ENCODE measurements at regions not wholly inside any gene's neighbourhood (a gene's known extent, or its start where the extent isn't known, plus 50 kb on each side); places are given as distances from the start of the nearest gene placed in this dataset.

GRCh38 chr10:65112573-65112972 lies 1591.4 kb downstream of the REEP3 start:
- H3K27me3 Mint-ChIP-seq (ENCODE audit: insufficient read depth, low read depth) = no peaks in the 10 kb centered on the region
- Histone ChIP-seq H3K4me1 (no peaks in the 10 kb centered on the region), H3K4me3 (no peak overlapping the region), H3K27me3 (no peaks in the 10 kb centered on the region), H3K27ac (no peak overlapping the region), H2AFZ (replicated peaks) (peak overlapping the region; percentile 3), H3K36me3 (no peaks in the 10 kb centered on the region), H3K9ac (no peak overlapping the region), H3F3A (ENCODE audit: low read depth) (no peaks in the 10 kb centered on the region), H3K9me3 (ENCODE audit: low read depth) (no peaks in the 10 kb centered on the region), H4K20me1 (ENCODE audit: low read depth) (no peaks in the 10 kb centered on the region), H3K79me2 (ENCODE audit: low read depth) (no peaks in the 10 kb centered on the region), H3K4me2 (no peak overlapping the region)
- no peak overlapping the region for H3K4me3 Mint-ChIP-seq
- TF ChIP-seq EZH2phosphoT487 (IDR thresholded peaks at IDR 0.05) (no peak), EZH2 (IDR thresholded peaks at IDR 0.05) (no peak), CTCF (IDR thresholded peaks at IDR 0.05) (no peak)
- no peak for DNase-seq (ENCODE audit: low spot score)
- H3K9me3 Mint-ChIP-seq = no peaks in the 10 kb centered on the region
- H3K27ac Mint-ChIP-seq = no peak overlapping the region
- no peaks in the 10 kb centered on the region for H3K36me3 Mint-ChIP-seq
- no peaks in the 10 kb centered on the region for H3K4me1 Mint-ChIP-seq

GRCh38 chr10:65123120-65123519 lies 1601.9 kb downstream of the REEP3 start:
- no peaks in the 10 kb centered on the region for H3F3A ChIP-seq (ENCODE audit: low read depth)
- H2AFZ ChIP-seq (replicated peaks) = no peak overlapping the region
- H3K9me3 Mint-ChIP-seq = no peaks in the 10 kb centered on the region
- H3K4me2 ChIP-seq = no peak overlapping the region
- H3K36me3 Mint-ChIP-seq = no peaks in the 10 kb centered on the region
- H3K27me3 ChIP-seq = no peaks in the 10 kb centered on the region
- no peak overlapping the region for H3K4me3 ChIP-seq
- DNase-seq (ENCODE audit: low spot score) = no peak
- no peaks in the 10 kb centered on the region for H3K27me3 Mint-ChIP-seq (ENCODE audit: insufficient read depth, low read depth)
- H3K27ac Mint-ChIP-seq = no peak overlapping the region
- H3K27ac ChIP-seq = no peak overlapping the region
- no peaks in the 10 kb centered on the region for H3K4me1 Mint-ChIP-seq
- no peak for TF ChIP-seq EZH2phosphoT487 (IDR thresholded peaks at IDR 0.05)
- no peak for TF ChIP-seq EZH2 (IDR thresholded peaks at IDR 0.05)
- TF ChIP-seq CTCF (IDR thresholded peaks at IDR 0.05) = no peak
- H3K9me3 ChIP-seq (ENCODE audit: low read depth) = no peaks in the 10 kb centered on the region
- H4K20me1 ChIP-seq (ENCODE audit: low read depth) = no peaks in the 10 kb centered on the region
- H3K79me2 ChIP-seq (ENCODE audit: low read depth) = no peaks in the 10 kb centered on the region
- no peak overlapping the region for H3K9ac ChIP-seq
- no peaks in the 10 kb centered on the region for H3K4me1 ChIP-seq
- H3K4me3 Mint-ChIP-seq = no peak overlapping the region
- no peaks in the 10 kb centered on the region for H3K36me3 ChIP-seq

GRCh38 chr10:65125212-65125611 lies 1604.0 kb downstream of the REEP3 start:
- DNase-seq (ENCODE audit: low spot score) = no peak
- no peak overlapping the region for H2AFZ ChIP-seq (replicated peaks)

GRCh38 chr10:65126288-65126687 lies 1605.1 kb downstream of the REEP3 start:
- Histone ChIP-seq H3K4me3 (no peak overlapping the region), H3K4me1 (no peaks in the 10 kb centered on the region), H3K36me3 (no peaks in the 10 kb centered on the region), H3K27ac (no peak overlapping the region), H3F3A (ENCODE audit: low read depth) (no peaks in the 10 kb centered on the region), H2AFZ (replicated peaks) (no peak overlapping the region), H3K9me3 (ENCODE audit: low read depth) (no peaks in the 10 kb centered on the region), H3K9ac (no peak overlapping the region), H3K79me2 (ENCODE audit: low read depth) (no peaks in the 10 kb centered on the region), H4K20me1 (ENCODE audit: low read depth) (no peaks in the 10 kb centered on the region), H3K4me2 (no peak overlapping the region), H3K27me3 (no peaks in the 10 kb centered on the region)
- TF ChIP-seq EZH2phosphoT487 (IDR thresholded peaks at IDR 0.05) (no peak), EZH2 (IDR thresholded peaks at IDR 0.05) (no peak), CTCF (IDR thresholded peaks at IDR 0.05) (no peak)
- Mint-ChIP-seq H3K4me3 (no peak overlapping the region), H3K36me3 (no peaks in the 10 kb centered on the region), H3K4me1 (no peaks in the 10 kb centered on the region), H3K9me3 (no peaks in the 10 kb centered on the region), H3K27me3 (ENCODE audit: insufficient read depth, low read depth) (no peaks in the 10 kb centered on the region), H3K27ac (no peak overlapping the region)
- DNase-seq (ENCODE audit: low spot score) = no peak

More at GRCh38 chr10:65125212-65125611, 1604.0 kb downstream of the REEP3 start:
- H3K27me3 ChIP-seq = no peaks in the 10 kb centered on the region
- TF ChIP-seq EZH2phosphoT487 (IDR thresholded peaks at IDR 0.05) = no peak
- no peak for TF ChIP-seq EZH2 (IDR thresholded peaks at IDR 0.05)
- H3K27ac Mint-ChIP-seq = no peak overlapping the region
- no peak overlapping the region for H3K4me3 ChIP-seq
- H3K27ac ChIP-seq = no peak overlapping the region
- no peaks in the 10 kb centered on the region for H4K20me1 ChIP-seq (ENCODE audit: low read depth)
- no peaks in the 10 kb centered on the region for H3K9me3 ChIP-seq (ENCODE audit: low read depth)
- H3K27me3 Mint-ChIP-seq (ENCODE audit: insufficient read depth, low read depth) = no peaks in the 10 kb centered on the region
- no peaks in the 10 kb centered on the region for H3K4me1 Mint-ChIP-seq
- no peak overlapping the region for H3K9ac ChIP-seq
- H3F3A ChIP-seq (ENCODE audit: low read depth) = no peaks in the 10 kb centered on the region
- H3K4me2 ChIP-seq = no peak overlapping the region
- no peaks in the 10 kb centered on the region for H3K79me2 ChIP-seq (ENCODE audit: low read depth)
- H3K36me3 Mint-ChIP-seq = no peaks in the 10 kb centered on the region
- H3K4me1 ChIP-seq = no peaks in the 10 kb centered on the region
- no peaks in the 10 kb centered on the region for H3K36me3 ChIP-seq
- H3K4me3 Mint-ChIP-seq = no peak overlapping the region
- H3K9me3 Mint-ChIP-seq = no peaks in the 10 kb centered on the region

Data from neural progenitor cell (in vitro differentiated cells).